VCaP (cell line): ENCODE measurements at regions not wholly inside any gene's neighbourhood (a gene's known extent, or its start where the extent isn't known, plus 50 kb on each side); places are given as distances from the start of the nearest gene placed in this dataset.
"Not testable (repeated sequence)": the region's sequence is repeated elsewhere in the genome, so short reads cannot be mapped to it uniquely, and the experiment has no call there.

Experiments
- H3K27ac ChIP-seq: fragments of 450-650 bp; 2 replicates; pipeline ENCODE4 v1.5.1; 2017
- TF ChIP-seq, protein P1 (sequence below): fragments of 450-650 bp; conservative IDR thresholded peaks from 2 replicates; pipeline ENCODE4 v1.5.1; 2017; ENCODE audit warnings: mild to moderate bottlenecking, moderate library complexity

DNA sequence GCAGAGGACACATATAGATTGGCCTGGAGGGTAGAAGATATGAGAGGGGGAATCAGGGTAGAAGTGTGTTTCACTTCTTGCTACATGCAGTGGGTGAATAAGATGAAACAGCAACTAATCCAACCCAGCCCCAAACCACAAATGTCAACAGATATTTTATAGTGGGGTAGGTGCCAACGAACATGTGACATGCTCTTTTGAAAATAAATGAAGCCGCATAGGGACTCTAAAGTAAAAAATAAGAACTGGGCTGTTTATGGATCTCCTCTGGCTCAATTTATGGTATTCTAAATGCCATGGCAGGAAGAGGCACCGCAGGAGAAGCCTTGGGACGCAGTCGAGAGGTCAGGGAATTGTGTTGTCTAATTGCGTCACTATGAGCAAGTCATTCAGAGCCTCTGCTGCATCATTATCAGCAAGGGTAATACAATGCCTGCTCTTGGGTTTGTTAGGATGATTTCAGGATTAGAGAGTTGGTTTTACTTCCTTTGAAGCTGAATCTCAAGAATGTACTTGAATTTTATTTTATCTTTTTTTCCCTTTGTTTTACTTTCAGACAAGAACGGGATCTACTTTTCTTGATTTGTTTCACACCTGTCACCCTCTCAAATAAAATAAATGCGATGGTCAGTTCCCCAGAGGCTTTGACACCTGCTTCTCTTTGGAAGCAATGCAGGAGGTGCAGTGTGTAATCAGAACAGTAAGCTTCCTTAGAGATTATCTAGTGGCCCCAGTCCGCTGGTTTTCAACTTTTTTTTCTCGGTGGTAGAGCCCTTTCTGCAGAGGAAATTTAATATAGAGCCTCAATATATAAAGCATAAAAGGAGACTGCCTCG is 375.6 kb upstream of the CLINT1 start:
- H3K27ac ChIP-seq = no peak overlapping the region
- TF ChIP-seq, protein P1, sequence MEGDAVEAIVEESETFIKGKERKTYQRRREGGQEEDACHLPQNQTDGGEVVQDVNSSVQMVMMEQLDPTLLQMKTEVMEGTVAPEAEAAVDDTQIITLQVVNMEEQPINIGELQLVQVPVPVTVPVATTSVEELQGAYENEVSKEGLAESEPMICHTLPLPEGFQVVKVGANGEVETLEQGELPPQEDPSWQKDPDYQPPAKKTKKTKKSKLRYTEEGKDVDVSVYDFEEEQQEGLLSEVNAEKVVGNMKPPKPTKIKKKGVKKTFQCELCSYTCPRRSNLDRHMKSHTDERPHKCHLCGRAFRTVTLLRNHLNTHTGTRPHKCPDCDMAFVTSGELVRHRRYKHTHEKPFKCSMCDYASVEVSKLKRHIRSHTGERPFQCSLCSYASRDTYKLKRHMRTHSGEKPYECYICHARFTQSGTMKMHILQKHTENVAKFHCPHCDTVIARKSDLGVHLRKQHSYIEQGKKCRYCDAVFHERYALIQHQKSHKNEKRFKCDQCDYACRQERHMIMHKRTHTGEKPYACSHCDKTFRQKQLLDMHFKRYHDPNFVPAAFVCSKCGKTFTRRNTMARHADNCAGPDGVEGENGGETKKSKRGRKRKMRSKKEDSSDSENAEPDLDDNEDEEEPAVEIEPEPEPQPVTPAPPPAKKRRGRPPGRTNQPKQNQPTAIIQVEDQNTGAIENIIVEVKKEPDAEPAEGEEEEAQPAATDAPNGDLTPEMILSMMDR = no peak

GRCh38 chr5:158233735-158234322 is 374.9 kb upstream of the CLINT1 start:
- TF ChIP-seq, protein P1 = no peak
- H3K27ac ChIP-seq = no peak overlapping the region

DNA sequence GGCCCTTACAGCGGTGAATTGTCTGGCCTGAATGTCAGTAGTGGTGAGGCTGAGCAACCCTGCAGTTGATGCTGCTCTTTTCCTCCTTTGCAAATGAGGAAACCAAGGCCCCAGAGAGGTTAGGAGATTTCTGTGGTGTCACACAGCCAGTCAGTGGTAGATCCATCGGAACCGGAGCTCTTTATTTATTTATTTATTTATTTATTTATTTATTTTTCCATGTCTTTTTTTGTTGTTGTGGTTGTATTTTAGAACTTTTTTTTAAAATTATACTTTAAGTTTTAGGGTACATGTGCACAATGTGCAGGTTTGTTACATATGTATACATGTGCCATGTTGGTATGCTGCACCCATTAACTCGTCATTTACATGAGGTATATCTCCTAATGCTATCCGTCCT is 368.4 kb upstream of the CLINT1 start:
- H3K27ac ChIP-seq = not testable (repeated sequence)

GRCh38 chr5:158226496-158226895 is 367.6 kb upstream of the CLINT1 start:
- TF ChIP-seq, protein P1 = no peak
- no peak overlapping the region for H3K27ac ChIP-seq

DNA sequence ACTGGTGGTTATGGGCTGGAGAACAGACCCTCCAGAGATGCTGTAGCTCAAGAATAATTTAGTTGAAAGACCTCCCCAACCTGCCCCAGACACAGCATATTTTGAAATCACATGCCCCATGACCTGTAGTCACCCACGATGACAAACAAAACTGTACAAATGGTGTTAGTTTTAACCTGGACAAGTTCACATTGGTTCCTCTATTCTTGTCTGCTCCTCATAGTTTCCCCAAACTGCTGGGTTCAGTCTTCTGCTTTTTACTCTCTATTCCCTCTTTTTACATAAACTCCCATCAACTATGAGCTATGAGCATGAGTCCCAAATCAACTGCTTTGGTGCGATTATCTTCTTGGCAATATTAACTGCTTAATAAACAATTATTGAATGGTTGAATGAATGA is 365.3 kb upstream of the CLINT1 start:
- TF ChIP-seq, protein P1 = no peak
- no peak overlapping the region for H3K27ac ChIP-seq

- no peak overlapping the region for H3K27ac ChIP-seq
- TF ChIP-seq, protein P1 = no peak
These were observed 364.2 kb upstream of the CLINT1 start for GRCh38 chr5:158223054-158223600.

GRCh38 chr5:158212917-158213316 is 354.0 kb upstream of the CLINT1 start:
- TF ChIP-seq, protein P1 = no peak
- H3K27ac ChIP-seq = no peak overlapping the region

GRCh38 chr5:158212237-158212636 is 353.3 kb upstream of the CLINT1 start:
- TF ChIP-seq, protein P1 = no peak
- H3K27ac ChIP-seq = no peak overlapping the region
